ENCODE measurements at regions not wholly inside any gene's neighbourhood (a gene's known extent, or its start where the extent isn't known, plus 50 kb on each side); places are given as distances from the start of the nearest gene placed in this dataset.

GRCh38 chr2:128693743-128694029 lies 375.0 kb upstream of the HS6ST1 start (continued):
- TF ChIP-seq, protein P1, sequence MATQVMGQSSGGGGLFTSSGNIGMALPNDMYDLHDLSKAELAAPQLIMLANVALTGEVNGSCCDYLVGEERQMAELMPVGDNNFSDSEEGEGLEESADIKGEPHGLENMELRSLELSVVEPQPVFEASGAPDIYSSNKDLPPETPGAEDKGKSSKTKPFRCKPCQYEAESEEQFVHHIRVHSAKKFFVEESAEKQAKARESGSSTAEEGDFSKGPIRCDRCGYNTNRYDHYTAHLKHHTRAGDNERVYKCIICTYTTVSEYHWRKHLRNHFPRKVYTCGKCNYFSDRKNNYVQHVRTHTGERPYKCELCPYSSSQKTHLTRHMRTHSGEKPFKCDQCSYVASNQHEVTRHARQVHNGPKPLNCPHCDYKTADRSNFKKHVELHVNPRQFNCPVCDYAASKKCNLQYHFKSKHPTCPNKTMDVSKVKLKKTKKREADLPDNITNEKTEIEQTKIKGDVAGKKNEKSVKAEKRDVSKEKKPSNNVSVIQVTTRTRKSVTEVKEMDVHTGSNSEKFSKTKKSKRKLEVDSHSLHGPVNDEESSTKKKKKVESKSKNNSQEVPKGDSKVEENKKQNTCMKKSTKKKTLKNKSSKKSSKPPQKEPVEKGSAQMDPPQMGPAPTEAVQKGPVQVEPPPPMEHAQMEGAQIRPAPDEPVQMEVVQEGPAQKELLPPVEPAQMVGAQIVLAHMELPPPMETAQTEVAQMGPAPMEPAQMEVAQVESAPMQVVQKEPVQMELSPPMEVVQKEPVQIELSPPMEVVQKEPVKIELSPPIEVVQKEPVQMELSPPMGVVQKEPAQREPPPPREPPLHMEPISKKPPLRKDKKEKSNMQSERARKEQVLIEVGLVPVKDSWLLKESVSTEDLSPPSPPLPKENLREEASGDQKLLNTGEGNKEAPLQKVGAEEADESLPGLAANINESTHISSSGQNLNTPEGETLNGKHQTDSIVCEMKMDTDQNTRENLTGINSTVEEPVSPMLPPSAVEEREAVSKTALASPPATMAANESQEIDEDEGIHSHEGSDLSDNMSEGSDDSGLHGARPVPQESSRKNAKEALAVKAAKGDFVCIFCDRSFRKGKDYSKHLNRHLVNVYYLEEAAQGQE (IDR thresholded peaks at IDR 0.05) = no peak
- TF ChIP-seq, protein P2, sequence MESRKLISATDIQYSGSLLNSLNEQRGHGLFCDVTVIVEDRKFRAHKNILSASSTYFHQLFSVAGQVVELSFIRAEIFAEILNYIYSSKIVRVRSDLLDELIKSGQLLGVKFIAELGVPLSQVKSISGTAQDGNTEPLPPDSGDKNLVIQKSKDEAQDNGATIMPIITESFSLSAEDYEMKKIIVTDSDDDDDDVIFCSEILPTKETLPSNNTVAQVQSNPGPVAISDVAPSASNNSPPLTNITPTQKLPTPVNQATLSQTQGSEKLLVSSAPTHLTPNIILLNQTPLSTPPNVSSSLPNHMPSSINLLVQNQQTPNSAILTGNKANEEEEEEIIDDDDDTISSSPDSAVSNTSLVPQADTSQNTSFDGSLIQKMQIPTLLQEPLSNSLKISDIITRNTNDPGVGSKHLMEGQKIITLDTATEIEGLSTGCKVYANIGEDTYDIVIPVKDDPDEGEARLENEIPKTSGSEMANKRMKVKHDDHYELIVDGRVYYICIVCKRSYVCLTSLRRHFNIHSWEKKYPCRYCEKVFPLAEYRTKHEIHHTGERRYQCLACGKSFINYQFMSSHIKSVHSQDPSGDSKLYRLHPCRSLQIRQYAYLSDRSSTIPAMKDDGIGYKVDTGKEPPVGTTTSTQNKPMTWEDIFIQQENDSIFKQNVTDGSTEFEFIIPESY (IDR thresholded peaks at IDR 0.05) = no peak
- no peak for TF ChIP-seq NR2F2 (IDR thresholded peaks at IDR 0.05)
- TF ChIP-seq JUND (IDR thresholded peaks at IDR 0.05) = no peak

- DNase-seq (ENCODE audit: low spot score) = no peak
- Histone ChIP-seq H3K27ac (ENCODE audit: low read depth in 1 of 2, low read length in 2 of 2) (no peak overlapping the region), H3K9ac (ENCODE audit: low read depth in 1 of 2, low read length in 2 of 2) (no peak overlapping the region), H3K36me3 (ENCODE audit: control insufficient read depth in 4 of 4, insufficient read depth in 3 of 4, low read depth in 1 of 4, low read length in 3 of 4) (no peaks in the 10 kb centered on the region), H3K4me1 (ENCODE audit: control insufficient read depth in 4 of 4, insufficient read depth in 4 of 4, low read length in 3 of 4) (no peaks in the 10 kb centered on the region), H3K27me3 (ENCODE audit: control insufficient read depth in 4 of 4, insufficient read depth in 4 of 4, low read length in 3 of 4) (no peaks in the 10 kb centered on the region), H3K4me3 (ENCODE audit: low read depth in 1 of 3, low read length in 3 of 3) (no peak overlapping the region), H3K9me3 (ENCODE audit: control insufficient read depth in 4 of 4, low read length in 3 of 4) (no peaks in the 10 kb centered on the region)
- 78% methylated on average over 8 of the region's 8 CpGs for WGBS
- TF ChIP-seq, protein P3, sequence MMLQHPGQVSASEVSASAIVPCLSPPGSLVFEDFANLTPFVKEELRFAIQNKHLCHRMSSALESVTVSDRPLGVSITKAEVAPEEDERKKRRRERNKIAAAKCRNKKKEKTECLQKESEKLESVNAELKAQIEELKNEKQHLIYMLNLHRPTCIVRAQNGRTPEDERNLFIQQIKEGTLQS (IDR thresholded peaks at IDR 0.05) = no peak
- no peak for TF ChIP-seq RAD21 (IDR thresholded peaks at IDR 0.05)
- no peak for TF ChIP-seq EGR1 (IDR thresholded peaks at IDR 0.05; ENCODE audit: low read depth in 2 of 2)
- TF ChIP-seq, protein P1 (IDR thresholded peaks at IDR 0.05) = no peak
- TF ChIP-seq MAX (IDR thresholded peaks at IDR 0.05) = no peak
- no peak for TF ChIP-seq FOXA1 (IDR thresholded peaks at IDR 0.05)
- no peak for TF ChIP-seq GABPA (IDR thresholded peaks at IDR 0.05 in 1 of 2, conservative IDR thresholded peaks at IDR 0.05 in 1 of 2)
Observed at GRCh38 chr2:128695646-128696220, 377.1 kb upstream of the HS6ST1 start.

- Histone ChIP-seq H3K9me3 (ENCODE audit: control insufficient read depth in 4 of 4, low read length in 3 of 4) (no peaks in the 10 kb centered on the region), H3K4me1 (ENCODE audit: control insufficient read depth in 4 of 4, insufficient read depth in 4 of 4, low read length in 3 of 4) (no peaks in the 10 kb centered on the region), H3K4me3 (ENCODE audit: low read depth in 1 of 3, low read length in 3 of 3) (no peak overlapping the region), H3K27me3 (ENCODE audit: control insufficient read depth in 4 of 4, insufficient read depth in 4 of 4, low read length in 3 of 4) (no peaks in the 10 kb centered on the region), H3K9ac (ENCODE audit: low read depth in 1 of 2, low read length in 2 of 2) (no peak overlapping the region), H3K27ac (ENCODE audit: low read depth in 1 of 2, low read length in 2 of 2) (no peak overlapping the region), H3K36me3 (ENCODE audit: control insufficient read depth in 4 of 4, insufficient read depth in 3 of 4, low read depth in 1 of 4, low read length in 3 of 4) (no peaks in the 10 kb centered on the region)
- no peak for TF ChIP-seq MAX (IDR thresholded peaks at IDR 0.05)
- peak; percentile 30 to 57 for TF ChIP-seq HNF4A (conservative IDR thresholded peaks at IDR 0.05)
- whole genome bisulfite sequencing = 42% methylated on average over 6 of the region's 6 CpGs
- DNase-seq (ENCODE audit: low spot score) = no peak
Observed at GRCh38 chr2:128696421-128696820, 377.8 kb upstream of the HS6ST1 start.

Data from liver (tissue), 7 donors.